SIG-M5 (cell line): ENCODE measurements at regions not wholly inside any gene's neighbourhood (a gene's known extent, or its start where the extent isn't known, plus 50 kb on each side); places are given as distances from the start of the nearest gene placed in this dataset.
"Not testable (repeated sequence)": the region's sequence is repeated elsewhere in the genome, so short reads cannot be mapped to it uniquely, and the experiment has no call there.

Experiments used
- DNase-seq: peaks from one replicate; lab custom pipeline; 2025; lab: John Stamatoyannopoulos, UW

DNA sequence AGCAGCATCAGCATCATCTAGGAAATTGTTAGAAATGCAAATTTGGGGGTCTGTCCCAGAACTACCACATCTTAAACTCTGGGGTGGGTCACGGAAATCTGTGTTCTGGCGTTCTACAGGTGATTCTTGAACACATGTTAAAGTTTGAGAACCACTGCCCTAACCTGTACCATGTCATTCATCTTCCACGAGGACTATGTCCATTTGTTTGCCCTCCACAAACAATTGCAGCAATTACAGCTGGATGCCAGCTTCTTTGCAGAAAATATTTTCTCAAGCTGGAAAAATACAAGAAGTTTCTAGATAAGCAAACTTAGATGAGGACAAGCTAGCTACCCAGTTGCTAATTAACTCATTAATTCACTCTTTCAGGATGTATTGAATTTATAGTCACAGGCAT is 54.1 kb downstream of the MAFB start:
- no peak for DNase-seq

GRCh38 chr20:40633123-40633850 is 55.7 kb downstream of the MAFB start:
- DNase-seq: no peak

GRCh38 chr20:40632346-40632976 is 56.6 kb downstream of the MAFB start:
- no peak for DNase-seq

GRCh38 chr20:40631119-40631631 is 57.9 kb downstream of the MAFB start:
- no peak for DNase-seq

GRCh38 chr20:40630713-40631112 is 58.3 kb downstream of the MAFB start:
- DNase-seq: no peak

- DNase-seq: no peak
These were observed 58.9 kb downstream of the MAFB start for GRCh38 chr20:40630099-40630498.

- no peak for DNase-seq
These were observed 60.2 kb downstream of the MAFB start for GRCh38 chr20:40628877-40629276.

DNA sequence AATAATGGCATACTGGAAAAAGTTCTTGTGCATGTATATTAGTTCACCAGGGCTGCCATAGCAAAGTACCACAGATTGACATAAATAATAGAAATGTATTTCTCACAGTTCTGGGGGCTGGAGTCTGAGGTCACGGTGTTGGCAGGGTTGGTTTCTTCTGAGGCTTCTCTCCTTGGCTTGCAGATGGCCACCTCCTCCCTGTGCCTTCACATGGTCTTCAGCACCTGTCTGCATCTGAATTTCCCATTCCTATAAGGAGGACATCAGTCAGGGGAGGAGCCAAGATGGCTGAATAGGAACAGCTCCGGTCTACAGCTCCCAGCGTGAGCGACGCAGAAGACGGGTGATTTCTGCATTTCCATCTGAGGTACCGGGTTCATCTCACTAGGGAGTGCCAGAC is 70.0 kb downstream of the MAFB start:
- not testable (repeated sequence) for DNase-seq

DNA sequence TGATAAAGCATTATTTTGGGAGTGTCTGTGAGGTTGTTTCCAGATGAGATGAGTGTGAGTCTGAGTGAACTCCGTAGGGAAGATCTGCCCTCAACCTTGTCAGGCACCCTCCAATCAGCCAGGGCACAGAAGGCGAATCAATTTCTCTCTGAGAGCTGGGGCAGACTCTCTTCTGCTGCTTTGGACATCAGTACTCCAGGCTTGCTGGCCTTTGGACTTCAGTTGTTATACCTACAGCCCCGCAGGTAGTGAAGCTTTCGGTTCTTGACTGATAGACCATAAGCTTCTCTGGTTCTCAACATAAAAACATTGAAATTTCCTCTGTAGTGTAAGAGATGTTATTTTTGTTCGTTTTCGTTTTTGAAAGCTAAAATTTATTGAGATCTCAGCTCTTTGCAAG is 71.4 kb downstream of the MAFB start:
- no peak for DNase-seq

DNA sequence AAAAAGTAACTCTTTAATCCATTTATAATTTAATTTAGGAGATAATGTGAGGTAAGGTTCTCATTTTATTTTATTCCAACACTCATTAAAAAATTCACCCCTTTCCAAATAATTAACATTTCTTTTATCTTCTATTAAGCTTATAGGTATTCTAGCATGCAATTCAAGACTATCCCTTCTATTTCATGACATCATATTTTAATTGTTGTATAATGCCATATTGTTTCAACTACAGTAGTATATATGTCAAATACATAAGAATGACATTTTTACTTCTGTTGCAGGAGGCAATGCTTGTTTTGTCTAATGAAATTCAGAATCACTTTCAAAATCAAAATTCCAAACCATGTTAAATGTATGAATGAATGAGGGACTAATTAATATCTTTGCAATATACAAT is 76.2 kb downstream of the MAFB start:
- DNase-seq: no peak

DNA sequence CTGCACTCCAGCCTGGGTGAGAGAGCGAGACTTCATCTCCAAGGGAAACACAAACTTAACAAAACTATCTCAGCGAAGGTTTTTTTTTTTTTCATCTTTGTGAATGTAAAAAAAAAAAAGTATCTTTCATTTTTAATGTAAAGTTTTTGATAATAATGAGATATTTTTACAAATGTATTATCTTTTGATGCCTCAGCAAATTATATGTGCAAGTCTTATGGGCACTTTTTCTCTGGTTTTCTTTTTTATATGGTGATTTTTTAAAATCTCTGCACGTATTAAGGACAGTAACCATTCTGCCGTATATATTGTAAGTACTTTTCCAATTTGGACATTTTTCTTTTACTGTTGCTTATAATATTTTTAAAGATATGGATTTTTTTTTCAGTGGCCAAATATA is 76.8 kb downstream of the MAFB start:
- DNase-seq: no peak

- DNase-seq: no peak
These were observed 78.3 kb downstream of the MAFB start for GRCh38 chr20:40610730-40611129.

- DNase-seq: no peak
These were observed 81.1 kb downstream of the MAFB start for GRCh38 chr20:40607927-40608326.

GRCh38 chr20:40606660-40607059 is 82.4 kb downstream of the MAFB start:
- DNase-seq: no peak

DNA sequence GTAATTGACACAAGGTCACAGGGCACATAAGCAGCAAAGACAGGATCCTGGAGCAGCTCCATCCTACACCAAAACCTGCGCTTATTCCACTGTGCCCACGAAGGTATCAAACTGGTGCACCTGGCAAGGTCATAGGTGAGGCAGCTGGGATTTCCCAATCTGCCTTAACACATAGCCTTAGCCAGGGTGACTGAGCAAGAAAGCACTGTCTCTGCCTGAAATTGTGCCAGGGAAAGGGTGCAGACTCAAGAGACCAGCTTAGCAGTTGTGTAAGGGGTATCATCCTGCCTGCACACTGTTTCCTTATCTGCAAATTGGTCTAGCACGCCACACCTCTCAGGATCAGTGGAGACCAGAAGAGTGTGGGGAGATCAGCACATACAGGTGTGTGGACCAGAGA is 82.8 kb downstream of the MAFB start:
- no peak for DNase-seq

DNA sequence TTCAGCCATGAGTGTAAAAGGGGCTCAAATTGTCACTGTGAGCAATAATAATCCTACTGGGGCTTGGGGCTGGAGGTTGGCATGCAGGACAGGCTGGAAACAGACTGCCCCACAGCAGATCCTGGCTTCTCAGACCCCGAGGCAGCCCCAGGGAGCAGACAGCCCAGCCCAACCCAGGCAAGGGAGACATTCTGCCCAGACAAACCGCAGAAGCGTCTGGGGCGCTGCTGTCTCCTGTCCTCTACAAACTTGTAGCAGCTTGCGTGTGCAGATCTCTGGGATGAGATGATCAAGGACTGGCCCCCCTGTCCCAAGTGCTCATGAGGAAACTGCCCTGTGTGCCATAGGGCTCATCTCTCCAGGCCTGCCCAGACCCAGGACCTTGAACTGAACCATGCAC is 84.6 kb downstream of the MAFB start:
- DNase-seq: no peak

GRCh38 chr20:40603057-40603651 is 85.9 kb downstream of the MAFB start:
- DNase-seq: no peak

DNA sequence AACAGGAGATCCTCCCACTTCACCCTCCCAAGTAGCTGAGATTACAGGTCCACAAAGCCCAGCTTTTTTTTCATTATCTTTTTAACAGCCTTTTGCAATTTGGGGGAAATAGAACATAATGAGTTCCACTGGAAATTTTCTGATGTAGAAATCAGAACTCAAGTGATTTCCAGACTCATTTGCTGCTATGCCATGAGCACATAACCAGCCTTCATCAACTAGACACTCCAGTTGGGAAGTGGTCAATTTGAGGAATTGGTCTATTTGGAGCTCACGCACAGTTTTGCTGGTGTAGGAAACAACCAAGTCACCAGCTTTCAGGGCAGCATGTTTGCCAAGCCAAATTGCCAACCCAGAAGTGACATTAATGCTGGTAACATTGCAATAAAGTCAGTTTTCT is 86.7 kb downstream of the MAFB start:
- DNase-seq: no peak

- no peak for DNase-seq
These were observed 88.4 kb downstream of the MAFB start for GRCh38 chr20:40600441-40601219.

DNA sequence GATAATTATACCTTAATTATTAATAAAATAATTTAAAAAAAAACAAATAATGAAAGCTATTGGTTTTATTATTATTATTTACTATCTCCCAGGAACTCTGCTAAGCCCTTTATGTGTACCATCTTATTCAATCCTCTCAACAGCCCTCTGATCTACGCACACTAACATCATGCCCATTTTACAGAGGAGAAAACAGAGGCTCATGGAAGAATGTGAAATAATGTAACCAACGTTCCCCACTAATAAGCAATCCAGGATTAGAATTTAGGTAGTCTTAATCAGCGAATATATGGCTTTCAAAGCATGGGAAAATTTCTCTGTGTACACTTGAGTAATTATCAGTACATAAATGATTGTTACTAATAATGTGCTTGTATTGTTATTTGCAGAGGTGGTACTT is 89.0 kb downstream of the MAFB start:
- no peak for DNase-seq

GRCh38 chr20:40592941-40593340 is 96.1 kb downstream of the MAFB start:
- DNase-seq: no peak

DNA sequence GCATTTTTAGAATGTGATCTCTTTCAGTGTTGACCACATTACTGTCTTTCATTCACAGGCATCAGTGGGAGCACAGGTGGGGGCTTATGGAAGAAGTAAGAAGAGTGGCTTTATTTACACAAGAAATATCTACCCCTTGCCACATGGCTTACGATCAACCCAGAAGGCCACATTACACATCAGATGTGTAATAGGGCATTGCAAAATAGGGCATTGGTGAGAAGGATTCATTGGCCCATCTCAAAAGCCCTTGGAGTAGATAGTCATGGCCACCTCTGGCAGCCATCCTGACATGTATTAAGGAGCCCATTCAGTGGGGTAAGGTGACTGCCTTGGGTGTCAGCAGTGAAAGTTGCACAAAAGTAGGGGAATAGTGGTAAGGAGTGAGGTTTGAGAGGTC is 97.5 kb downstream of the MAFB start:
- DNase-seq: no peak

GRCh38 chr20:40591119-40591518 is 97.9 kb downstream of the MAFB start:
- no peak for DNase-seq
